H1 (cell line): ENCODE measurements at regions not wholly inside any gene's neighbourhood (a gene's known extent, or its start where the extent isn't known, plus 50 kb on each side); places are given as distances from the start of the nearest gene placed in this dataset.

Experiments used
- CTCF ChIA-PET: fragments of 300-600 bp; sonication (Branson Sonifier 250); formaldehyde crosslinking; loops from one replicate; lab custom pipeline; 2021; ENCODE audit not compliant: partially characterized antibody; lab: Charles Lee
- POLR2A ChIA-PET: fragments of 300-600 bp; sonication (Branson Sonifier 250); formaldehyde crosslinking; loops from one replicate; lab custom pipeline; 2021; ENCODE audit warnings: inconsistent platforms; ENCODE audit not compliant: partially characterized antibody; lab: Charles Lee
- DNase-seq, 2 experiments: peaks; one replicate each; pipeline versions ENCODE4 v3.0.0 to v3.0.0-alpha.2; 2010 to 2022; ENCODE audit warnings: low spot score in 2 of 2, low read depth in 1 of 2, mixed read lengths in 1 of 2
- FAIRE-seq: peaks from 2 replicates; lab custom pipeline; 2011; peaks lifted over from hg19 to GRCh38; lab: Jason Lieb, UNC
- H2AFZ ChIP-seq: 2 replicates; pipeline ENCODE4 v1.8.1; 2012; ENCODE audit warnings: low read length, inconsistent platforms
- H2AK5ac ChIP-seq: 2 replicates; pipeline ENCODE4 v1.6.1; 2013; ENCODE audit warnings: low read depth, low read length
- H2BK120ac ChIP-seq: replicated peaks from 2 replicates; pipeline ENCODE3; 2013; ENCODE audit warnings: low read depth, low read length, inconsistent platforms
- H2BK12ac ChIP-seq: 2 replicates; pipeline ENCODE4 v1.6.1; 2013; ENCODE audit warnings: low read depth, low read length
- H2BK15ac ChIP-seq: 2 replicates; pipeline ENCODE4 v1.6.1; 2013; ENCODE audit warnings: low read length
- H2BK20ac ChIP-seq: 2 replicates; pipeline ENCODE4 v1.6.1; 2013; ENCODE audit warnings: low read length
- H2BK5ac ChIP-seq: 2 replicates; pipeline ENCODE4 v1.6.1; 2013; ENCODE audit warnings: low read depth, low read length
- H3K14ac ChIP-seq: 2 replicates; pipeline ENCODE4 v1.6.1; 2013; ENCODE audit warnings: inconsistent platforms; ENCODE audit not compliant: insufficient read length
- H3K18ac ChIP-seq: 2 replicates; pipeline ENCODE4 v1.6.1; 2013; ENCODE audit warnings: low read length; ENCODE audit errors: extremely low read depth
- H3K23ac ChIP-seq: 2 replicates; pipeline ENCODE4 v1.6.1; 2013; ENCODE audit warnings: inconsistent platforms; ENCODE audit not compliant: insufficient read length
- H3K23me2 ChIP-seq: 2 replicates; pipeline ENCODE4 v1.6.1; 2013; ENCODE audit warnings: low read depth, low read length
- H3K27ac ChIP-seq: 2 replicates; pipeline ENCODE4 v1.6.1; 2011; ENCODE audit warnings: low read depth, low read length, inconsistent platforms
- H3K27me3 ChIP-seq, 4 experiments: replicated peaks in 1 of 4; 1 replicate in 1 of 4; 2 replicates in 3 of 4; pipeline versions ENCODE4 v1.6.1 to v1.8.1; 2011 to 2013; ENCODE audit warnings: low read length in 3 of 4, mild to moderate bottlenecking in 3 of 4, inconsistent platforms in 2 of 4, mixed read lengths in 2 of 4, moderate library complexity in 1 of 4; ENCODE audit not compliant: control insufficient read depth in 3 of 4, insufficient read depth in 3 of 4; ENCODE audit errors: extremely low read depth in 1 of 4
- H3K36me3 ChIP-seq, 4 experiments: 2 replicates each; pipeline versions ENCODE4 v1.6.1 to v1.8.1; 2011 to 2013; ENCODE audit warnings: mild to moderate bottlenecking in 4 of 4, low read length in 3 of 4, moderate library complexity in 2 of 4, control low read depth in 1 of 4, inconsistent platforms in 1 of 4; ENCODE audit not compliant: insufficient read depth in 4 of 4, control insufficient read depth in 2 of 4
- H3K4ac ChIP-seq: replicated peaks from 2 replicates; pipeline ENCODE3; 2013; ENCODE audit warnings: low read length, low read depth, mixed read lengths, inconsistent platforms; ENCODE audit not compliant: insufficient read length
- H3K4me1 ChIP-seq, 4 experiments: replicated peaks in 1 of 4; 1 replicate in 1 of 4; 2 replicates in 3 of 4; pipeline versions ENCODE4 v1.6.1 to v1.8.1; 2011 to 2013; ENCODE audit warnings: low read length in 3 of 4, inconsistent platforms in 2 of 4, mixed read lengths in 1 of 4; ENCODE audit not compliant: insufficient read depth in 4 of 4, control insufficient read depth in 3 of 4
- H3K4me2 ChIP-seq, 2 experiments: 2 replicates each; pipeline versions ENCODE4 v1.6.1 to v1.8.1; 2011 to 2013; ENCODE audit warnings: low read depth in 2 of 2, low read length in 2 of 2, control low read depth in 1 of 2, inconsistent platforms in 1 of 2, mild to moderate bottlenecking in 1 of 2; ENCODE audit not compliant: insufficient read depth in 1 of 2
- H3K4me3 ChIP-seq, 4 experiments: fragments of 200-600, 300-600 bp in 1 of 4; sonication (generic), shearing (Covaris generic), sonication (Bioruptor Twin) in 1 of 4; 2 replicates each; pipeline versions ENCODE4 v1.5.1 to v1.8.1; 2011 to 2016; ENCODE audit warnings: low read length in 4 of 4, low read depth in 3 of 4, control low read depth in 2 of 4, inconsistent platforms in 2 of 4, mild to moderate bottlenecking in 2 of 4, mixed read lengths in 1 of 4, moderate library complexity in 1 of 4; ENCODE audit not compliant: insufficient read depth in 2 of 4; ENCODE audit errors: extremely low read depth in 1 of 4
- H3K56ac ChIP-seq: replicated peaks from 2 replicates; pipeline ENCODE3; 2013; ENCODE audit warnings: low read depth, mild to moderate bottlenecking, mixed read lengths, low read length, inconsistent platforms; ENCODE audit not compliant: insufficient read length
- H3K79me1 ChIP-seq: 2 replicates; pipeline ENCODE4 v1.6.1; 2013; ENCODE audit warnings: low read depth, low read length, control low read depth
- H3K79me2 ChIP-seq, 2 experiments: 2 replicates each; pipeline versions ENCODE4 v1.6.1 to v1.8.1; 2012 to 2013; ENCODE audit warnings: low read length in 2 of 2, mild to moderate bottlenecking in 2 of 2, inconsistent platforms in 1 of 2; ENCODE audit not compliant: insufficient read depth in 2 of 2, control insufficient read depth in 1 of 2
- H3K9ac ChIP-seq, 4 experiments: replicated peaks in 1 of 4; 1 replicate in 1 of 4; 2 replicates in 3 of 4; pipeline versions ENCODE4 v1.6.1 to v1.8.1; 2011 to 2013; ENCODE audit warnings: low read depth in 3 of 4, low read length in 3 of 4, control low read depth in 2 of 4, mild to moderate bottlenecking in 2 of 4, moderate library complexity in 2 of 4, inconsistent platforms in 1 of 4; ENCODE audit errors: extremely low read depth in 1 of 4
- H3K9me3 ChIP-seq, 2 experiments: 2 replicates each; pipeline versions ENCODE4 v1.6.1 to v1.8.1; 2012 to 2013; ENCODE audit warnings: mild to moderate bottlenecking in 2 of 2, moderate library complexity in 2 of 2, control low read depth in 1 of 2, inconsistent platforms in 1 of 2, low read depth in 1 of 2, low read length in 1 of 2, mixed read lengths in 1 of 2; ENCODE audit not compliant: insufficient read depth in 2 of 2
- H4K20me1 ChIP-seq, 2 experiments: replicated peaks in 1 of 2; 2 replicates each; pipeline versions ENCODE3 to v1.8.1; 2011 to 2013; ENCODE audit warnings: inconsistent platforms in 2 of 2, low read length in 2 of 2, mild to moderate bottlenecking in 1 of 2; ENCODE audit not compliant: insufficient read depth in 2 of 2, control insufficient read depth in 1 of 2
- H4K5ac ChIP-seq: 2 replicates; pipeline ENCODE4 v1.6.1; 2013; ENCODE audit warnings: low read length, low read depth, mixed read lengths, inconsistent platforms; ENCODE audit not compliant: insufficient read length
- H4K8ac ChIP-seq: 2 replicates; pipeline ENCODE4 v1.8.0; 2013; ENCODE audit warnings: mild to moderate bottlenecking, moderate library complexity, low read length, inconsistent platforms; ENCODE audit not compliant: insufficient read depth; ENCODE audit errors: extremely low read depth
- H4K91ac ChIP-seq: replicated peaks from 2 replicates; pipeline ENCODE3; 2013; ENCODE audit warnings: low read length, mixed read lengths, inconsistent platforms; ENCODE audit not compliant: insufficient read length
- ASH2L ChIP-seq: fragments of 200-600, 300-600 bp; sonication (generic); IDR thresholded peaks from one replicate; pipeline ENCODE4 v1.7.1; 2017; ENCODE audit warnings: low read length
- BACH1 ChIP-seq: IDR thresholded peaks from 2 replicates; pipeline ENCODE4 v1.6.1; 2012; ENCODE audit warnings: low read length, improper control_type of control experiment
- BCL11A ChIP-seq, 2 experiments: IDR thresholded peaks; one replicate each; pipeline ENCODE4 v1.6.1; 2011; ENCODE audit warnings: low read depth in 2 of 2, low read length in 2 of 2, mild to moderate bottlenecking in 2 of 2
- CBX8 ChIP-seq: fragments of 300-800, 300-1000 bp; sonication (generic); IDR thresholded peaks from 2 replicates; pipeline ENCODE4 v1.7.1; 2016; ENCODE audit warnings: low read depth, low read length, borderline replicate concordance
- CREB1 ChIP-seq: IDR thresholded peaks from 2 replicates; pipeline ENCODE4 v1.6.1; 2012; ENCODE audit warnings: inconsistent platforms
- JUN ChIP-seq: IDR thresholded peaks from 2 replicates; pipeline ENCODE4 v1.6.1; 2011; ENCODE audit warnings: low read depth, mild to moderate bottlenecking, improper control_type of control experiment, low read length
- NANOG ChIP-seq: IDR thresholded peaks from 2 replicates; pipeline ENCODE4 v1.6.1; 2011; ENCODE audit warnings: low read length, low read depth, mild to moderate bottlenecking, inconsistent platforms; ENCODE audit not compliant: insufficient read depth, poor library complexity, severe bottlenecking
- YY1 ChIP-seq: IDR thresholded peaks from 2 replicates; pipeline ENCODE4 v1.6.1; 2011; ENCODE audit warnings: low read depth, mild to moderate bottlenecking, low read length
- WGBS, 2 experiments: shearing (Covaris generic) in 1 of 2; methylation state at CpG; one replicate each; pipeline versions ENCODE4 v1.1.6 to v1.1.7; 2013 to 2015; ENCODE audit warnings: low lambda C conversion rate in 2 of 2, mixed read lengths in 2 of 2, inconsistent platforms in 1 of 2, low coverage in 1 of 2, missing lambda C conversion rate in 1 of 2; ENCODE audit not compliant: insufficient replicate concordance in 2 of 2, insufficient coverage in 1 of 2, insufficient read length in 1 of 2; ENCODE audit errors: extremely low coverage in 1 of 2, missing lambda C conversion rate in 1 of 2; 5-methylcytosine and 5-hydroxymethylcytosine counted together
- TF ChIP-seq, protein P1 (sequence below), 3 experiments: IDR thresholded peaks; 1 replicate in 2 of 3; 2 replicates in 1 of 3; pipeline versions ENCODE4 v1.5.1 to v1.6.1; 2011; ENCODE audit warnings: low read length in 3 of 3, mild to moderate bottlenecking in 3 of 3, inconsistent platforms in 2 of 3, low read depth in 1 of 3, moderate library complexity in 1 of 3; ENCODE audit not compliant: insufficient read depth in 1 of 3; ENCODE audit errors: control extremely low read depth in 1 of 3
- TF ChIP-seq, protein P2 (sequence below): IDR thresholded peaks from 2 replicates; pipeline ENCODE4 v1.6.1; 2012; ENCODE audit warnings: inconsistent platforms

DNA sequence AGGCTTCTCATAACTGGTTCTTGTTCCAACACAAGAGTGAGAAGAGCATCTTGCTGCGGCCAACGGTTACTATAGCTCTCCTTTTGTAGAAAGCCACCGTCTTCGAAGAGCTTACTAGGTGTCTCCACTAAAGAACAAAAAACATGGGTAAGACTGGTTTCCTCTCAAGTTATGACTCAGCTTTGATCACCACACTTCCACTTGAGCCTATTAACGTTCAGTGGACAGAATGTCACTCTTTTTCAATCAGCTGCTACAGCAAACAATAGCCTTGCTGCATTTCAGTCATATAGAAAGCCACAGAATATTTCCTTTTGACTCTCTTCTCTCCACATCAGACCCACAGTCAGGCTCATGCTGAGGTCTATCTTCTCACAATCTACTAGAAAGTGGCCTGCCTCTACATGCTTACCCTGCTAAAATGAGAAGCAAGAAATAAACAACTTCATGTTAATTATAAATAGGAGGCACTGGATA is 243.5 kb upstream of the PREP start:
- Histone ChIP-seq H2AFZ (no peak overlapping the region), H3K79me1 (no peaks in the 10 kb centered on the region)
- TF ChIP-seq, protein P1, sequence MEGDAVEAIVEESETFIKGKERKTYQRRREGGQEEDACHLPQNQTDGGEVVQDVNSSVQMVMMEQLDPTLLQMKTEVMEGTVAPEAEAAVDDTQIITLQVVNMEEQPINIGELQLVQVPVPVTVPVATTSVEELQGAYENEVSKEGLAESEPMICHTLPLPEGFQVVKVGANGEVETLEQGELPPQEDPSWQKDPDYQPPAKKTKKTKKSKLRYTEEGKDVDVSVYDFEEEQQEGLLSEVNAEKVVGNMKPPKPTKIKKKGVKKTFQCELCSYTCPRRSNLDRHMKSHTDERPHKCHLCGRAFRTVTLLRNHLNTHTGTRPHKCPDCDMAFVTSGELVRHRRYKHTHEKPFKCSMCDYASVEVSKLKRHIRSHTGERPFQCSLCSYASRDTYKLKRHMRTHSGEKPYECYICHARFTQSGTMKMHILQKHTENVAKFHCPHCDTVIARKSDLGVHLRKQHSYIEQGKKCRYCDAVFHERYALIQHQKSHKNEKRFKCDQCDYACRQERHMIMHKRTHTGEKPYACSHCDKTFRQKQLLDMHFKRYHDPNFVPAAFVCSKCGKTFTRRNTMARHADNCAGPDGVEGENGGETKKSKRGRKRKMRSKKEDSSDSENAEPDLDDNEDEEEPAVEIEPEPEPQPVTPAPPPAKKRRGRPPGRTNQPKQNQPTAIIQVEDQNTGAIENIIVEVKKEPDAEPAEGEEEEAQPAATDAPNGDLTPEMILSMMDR (IDR thresholded peaks at IDR 0.05; ENCODE audit: control extremely low read depth in 1 of 3, insufficient read depth in 1 of 3, low read depth in 1 of 3, low read length in 3 of 3): no peak
- no peak for TF ChIP-seq ASH2L
- TF ChIP-seq, protein P2, sequence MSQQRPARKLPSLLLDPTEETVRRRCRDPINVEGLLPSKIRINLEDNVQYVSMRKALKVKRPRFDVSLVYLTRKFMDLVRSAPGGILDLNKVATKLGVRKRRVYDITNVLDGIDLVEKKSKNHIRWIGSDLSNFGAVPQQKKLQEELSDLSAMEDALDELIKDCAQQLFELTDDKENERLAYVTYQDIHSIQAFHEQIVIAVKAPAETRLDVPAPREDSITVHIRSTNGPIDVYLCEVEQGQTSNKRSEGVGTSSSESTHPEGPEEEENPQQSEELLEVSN: no peak
- no peak for TF ChIP-seq CREB1
- TF ChIP-seq CBX8: no peak
- no peak for TF ChIP-seq JUN
- no peak for TF ChIP-seq BCL11A (IDR thresholded peaks at IDR 0.05; ENCODE audit: low read depth in 2 of 2, low read length in 2 of 2)
- TF ChIP-seq NANOG: no peak
- TF ChIP-seq YY1: no peak
- no peak for TF ChIP-seq BACH1

More for the DNA sequence above, 243.5 kb upstream of the PREP start:
- ChIA-PET CTCF (no interaction called here), POLR2A (no interaction called here)
- no peak overlapping the region for H3K23ac ChIP-seq
- no peak overlapping the region for H2BK15ac ChIP-seq
- H3K9ac ChIP-seq: no peak overlapping the region
- no peaks in the 10 kb centered on the region for H3K27me3 ChIP-seq
- H4K8ac ChIP-seq: no peak overlapping the region
- no peak overlapping the region for H2BK120ac ChIP-seq
- no peaks in the 10 kb centered on the region for H3K36me3 ChIP-seq
- H3K79me2 ChIP-seq: no peaks in the 10 kb centered on the region
- DNase-seq (no peak), FAIRE-seq (no peak)
- no peak overlapping the region for H3K14ac ChIP-seq
- H3K56ac ChIP-seq: no peak overlapping the region
- H4K91ac ChIP-seq: no peak overlapping the region
- H3K4me2 ChIP-seq: no peak overlapping the region
- no peak overlapping the region for H2BK5ac ChIP-seq
- H2BK12ac ChIP-seq: no peak overlapping the region
- H3K18ac ChIP-seq: no peak overlapping the region
- no peaks in the 10 kb centered on the region for H3K9me3 ChIP-seq
- H3K27ac ChIP-seq: no peak overlapping the region
- WGBS, 2 experiments: 96% methylated on average over 5 of the region's 5 CpGs; no CpG with 5 or more reads in 1 of the 2 experiments
- no peak overlapping the region for H2BK20ac ChIP-seq
- peaks cover 0 to 3% (median 0%) of the 10 kb centered on the region in 4 experiments; a peak in 1 of 7 replicates for H3K4me1 ChIP-seq
- no peaks in the 10 kb centered on the region for H4K20me1 ChIP-seq
- no peak overlapping the region for H3K4ac ChIP-seq
- no peak overlapping the region for H4K5ac ChIP-seq
- no peak overlapping the region for H2AK5ac ChIP-seq
- no peak overlapping the region for H3K4me3 ChIP-seq
- no peaks in the 10 kb centered on the region for H3K23me2 ChIP-seq
